ENCODE measurements at regions not wholly inside any gene's neighbourhood (a gene's known extent, or its start where the extent isn't known, plus 50 kb on each side); places are given as distances from the start of the nearest gene placed in this dataset.

DNA sequence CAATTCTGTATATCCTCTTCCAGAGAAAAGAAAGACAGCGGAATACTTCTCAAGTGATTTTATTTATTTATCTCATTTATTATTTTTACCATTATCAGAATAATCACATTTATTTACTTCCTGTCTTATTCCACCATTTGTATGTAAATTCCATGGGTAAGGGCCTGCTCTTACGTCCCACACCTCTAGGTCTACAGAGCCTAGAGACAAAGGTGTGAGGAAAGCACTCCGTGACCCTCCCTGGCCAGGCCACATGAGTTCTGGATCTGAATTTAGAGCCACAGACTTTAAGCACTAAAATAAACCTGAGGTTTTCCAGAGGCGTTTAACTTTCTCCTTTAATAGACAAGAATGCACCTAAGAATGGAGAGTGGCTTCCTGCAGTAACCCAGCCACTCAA, 85.3 kb upstream of the CTSV start (continued):
- TF ChIP-seq, protein P1, sequence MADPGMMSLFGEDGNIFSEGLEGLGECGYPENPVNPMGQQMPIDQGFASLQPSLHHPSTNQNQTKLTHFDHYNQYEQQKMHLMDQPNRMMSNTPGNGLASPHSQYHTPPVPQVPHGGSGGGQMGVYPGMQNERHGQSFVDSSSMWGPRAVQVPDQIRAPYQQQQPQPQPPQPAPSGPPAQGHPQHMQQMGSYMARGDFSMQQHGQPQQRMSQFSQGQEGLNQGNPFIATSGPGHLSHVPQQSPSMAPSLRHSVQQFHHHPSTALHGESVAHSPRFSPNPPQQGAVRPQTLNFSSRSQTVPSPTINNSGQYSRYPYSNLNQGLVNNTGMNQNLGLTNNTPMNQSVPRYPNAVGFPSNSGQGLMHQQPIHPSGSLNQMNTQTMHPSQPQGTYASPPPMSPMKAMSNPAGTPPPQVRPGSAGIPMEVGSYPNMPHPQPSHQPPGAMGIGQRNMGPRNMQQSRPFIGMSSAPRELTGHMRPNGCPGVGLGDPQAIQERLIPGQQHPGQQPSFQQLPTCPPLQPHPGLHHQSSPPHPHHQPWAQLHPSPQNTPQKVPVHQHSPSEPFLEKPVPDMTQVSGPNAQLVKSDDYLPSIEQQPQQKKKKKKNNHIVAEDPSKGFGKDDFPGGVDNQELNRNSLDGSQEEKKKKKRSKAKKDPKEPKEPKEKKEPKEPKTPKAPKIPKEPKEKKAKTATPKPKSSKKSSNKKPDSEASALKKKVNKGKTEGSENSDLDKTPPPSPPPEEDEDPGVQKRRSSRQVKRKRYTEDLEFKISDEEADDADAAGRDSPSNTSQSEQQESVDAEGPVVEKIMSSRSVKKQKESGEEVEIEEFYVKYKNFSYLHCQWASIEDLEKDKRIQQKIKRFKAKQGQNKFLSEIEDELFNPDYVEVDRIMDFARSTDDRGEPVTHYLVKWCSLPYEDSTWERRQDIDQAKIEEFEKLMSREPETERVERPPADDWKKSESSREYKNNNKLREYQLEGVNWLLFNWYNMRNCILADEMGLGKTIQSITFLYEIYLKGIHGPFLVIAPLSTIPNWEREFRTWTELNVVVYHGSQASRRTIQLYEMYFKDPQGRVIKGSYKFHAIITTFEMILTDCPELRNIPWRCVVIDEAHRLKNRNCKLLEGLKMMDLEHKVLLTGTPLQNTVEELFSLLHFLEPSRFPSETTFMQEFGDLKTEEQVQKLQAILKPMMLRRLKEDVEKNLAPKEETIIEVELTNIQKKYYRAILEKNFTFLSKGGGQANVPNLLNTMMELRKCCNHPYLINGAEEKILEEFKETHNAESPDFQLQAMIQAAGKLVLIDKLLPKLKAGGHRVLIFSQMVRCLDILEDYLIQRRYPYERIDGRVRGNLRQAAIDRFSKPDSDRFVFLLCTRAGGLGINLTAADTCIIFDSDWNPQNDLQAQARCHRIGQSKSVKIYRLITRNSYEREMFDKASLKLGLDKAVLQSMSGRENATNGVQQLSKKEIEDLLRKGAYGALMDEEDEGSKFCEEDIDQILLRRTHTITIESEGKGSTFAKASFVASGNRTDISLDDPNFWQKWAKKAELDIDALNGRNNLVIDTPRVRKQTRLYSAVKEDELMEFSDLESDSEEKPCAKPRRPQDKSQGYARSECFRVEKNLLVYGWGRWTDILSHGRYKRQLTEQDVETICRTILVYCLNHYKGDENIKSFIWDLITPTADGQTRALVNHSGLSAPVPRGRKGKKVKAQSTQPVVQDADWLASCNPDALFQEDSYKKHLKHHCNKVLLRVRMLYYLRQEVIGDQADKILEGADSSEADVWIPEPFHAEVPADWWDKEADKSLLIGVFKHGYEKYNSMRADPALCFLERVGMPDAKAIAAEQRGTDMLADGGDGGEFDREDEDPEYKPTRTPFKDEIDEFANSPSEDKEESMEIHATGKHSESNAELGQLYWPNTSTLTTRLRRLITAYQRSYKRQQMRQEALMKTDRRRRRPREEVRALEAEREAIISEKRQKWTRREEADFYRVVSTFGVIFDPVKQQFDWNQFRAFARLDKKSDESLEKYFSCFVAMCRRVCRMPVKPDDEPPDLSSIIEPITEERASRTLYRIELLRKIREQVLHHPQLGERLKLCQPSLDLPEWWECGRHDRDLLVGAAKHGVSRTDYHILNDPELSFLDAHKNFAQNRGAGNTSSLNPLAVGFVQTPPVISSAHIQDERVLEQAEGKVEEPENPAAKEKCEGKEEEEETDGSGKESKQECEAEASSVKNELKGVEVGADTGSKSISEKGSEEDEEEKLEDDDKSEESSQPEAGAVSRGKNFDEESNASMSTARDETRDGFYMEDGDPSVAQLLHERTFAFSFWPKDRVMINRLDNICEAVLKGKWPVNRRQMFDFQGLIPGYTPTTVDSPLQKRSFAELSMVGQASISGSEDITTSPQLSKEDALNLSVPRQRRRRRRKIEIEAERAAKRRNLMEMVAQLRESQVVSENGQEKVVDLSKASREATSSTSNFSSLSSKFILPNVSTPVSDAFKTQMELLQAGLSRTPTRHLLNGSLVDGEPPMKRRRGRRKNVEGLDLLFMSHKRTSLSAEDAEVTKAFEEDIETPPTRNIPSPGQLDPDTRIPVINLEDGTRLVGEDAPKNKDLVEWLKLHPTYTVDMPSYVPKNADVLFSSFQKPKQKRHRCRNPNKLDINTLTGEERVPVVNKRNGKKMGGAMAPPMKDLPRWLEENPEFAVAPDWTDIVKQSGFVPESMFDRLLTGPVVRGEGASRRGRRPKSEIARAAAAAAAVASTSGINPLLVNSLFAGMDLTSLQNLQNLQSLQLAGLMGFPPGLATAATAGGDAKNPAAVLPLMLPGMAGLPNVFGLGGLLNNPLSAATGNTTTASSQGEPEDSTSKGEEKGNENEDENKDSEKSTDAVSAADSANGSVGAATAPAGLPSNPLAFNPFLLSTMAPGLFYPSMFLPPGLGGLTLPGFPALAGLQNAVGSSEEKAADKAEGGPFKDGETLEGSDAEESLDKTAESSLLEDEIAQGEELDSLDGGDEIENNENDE (IDR thresholded peaks at IDR 0.05; ENCODE audit: insufficient replicate concordance, low read length): no peak
- TF ChIP-seq, protein P2, sequence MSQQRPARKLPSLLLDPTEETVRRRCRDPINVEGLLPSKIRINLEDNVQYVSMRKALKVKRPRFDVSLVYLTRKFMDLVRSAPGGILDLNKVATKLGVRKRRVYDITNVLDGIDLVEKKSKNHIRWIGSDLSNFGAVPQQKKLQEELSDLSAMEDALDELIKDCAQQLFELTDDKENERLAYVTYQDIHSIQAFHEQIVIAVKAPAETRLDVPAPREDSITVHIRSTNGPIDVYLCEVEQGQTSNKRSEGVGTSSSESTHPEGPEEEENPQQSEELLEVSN (IDR thresholded peaks at IDR 0.05): no peak

All from H1 (cell line).